ENCODE measurements at regions not wholly inside any gene's neighbourhood (a gene's known extent, or its start where the extent isn't known, plus 50 kb on each side); places are given as distances from the start of the nearest gene placed in this dataset.

DNA sequence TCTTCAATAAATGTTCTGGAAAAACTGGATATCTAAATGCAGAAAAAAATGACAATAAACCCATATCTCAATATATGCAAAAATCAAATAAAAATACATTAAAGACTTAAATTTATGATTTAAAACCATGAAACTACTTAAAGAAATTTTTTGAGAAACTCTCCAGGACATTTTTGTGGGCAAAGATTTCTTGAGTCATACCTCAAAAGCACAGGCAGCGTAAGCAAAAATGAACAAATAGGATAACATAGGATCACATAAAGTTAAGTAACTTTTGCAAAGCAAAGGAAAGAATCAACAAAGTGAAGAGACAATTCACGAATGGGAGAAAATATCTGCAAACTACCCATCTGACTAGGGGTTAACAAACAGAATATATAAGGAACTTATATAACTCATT lies 1545.5 kb downstream of the SUCLG1 start:
- H3K27ac ChIP-seq (ENCODE audit: low read depth, low read length) = no peak overlapping the region
- WGBS (ENCODE audit: insufficient coverage) = no CpG with 5 or more reads among the region's 2 CpGs
- no peaks in the 10 kb centered on the region for H3K9me3 ChIP-seq (ENCODE audit: control insufficient read depth, insufficient read depth, low read length)
- no peaks in the 10 kb centered on the region for H3K4me1 ChIP-seq (ENCODE audit: control insufficient read depth, insufficient read depth, low read length)
- no peaks in the 10 kb centered on the region for H3K27me3 ChIP-seq (ENCODE audit: control insufficient read depth, insufficient read depth, low read length)
- H3K36me3 ChIP-seq (ENCODE audit: control insufficient read depth, insufficient read depth, low read length) = no peaks in the 10 kb centered on the region
- no peak overlapping the region for H3K4me3 ChIP-seq (ENCODE audit: low read depth, low read length)
- no peak for DNase-seq (ENCODE audit: low read depth in 4 of 6, low spot score in 6 of 6)

DNA sequence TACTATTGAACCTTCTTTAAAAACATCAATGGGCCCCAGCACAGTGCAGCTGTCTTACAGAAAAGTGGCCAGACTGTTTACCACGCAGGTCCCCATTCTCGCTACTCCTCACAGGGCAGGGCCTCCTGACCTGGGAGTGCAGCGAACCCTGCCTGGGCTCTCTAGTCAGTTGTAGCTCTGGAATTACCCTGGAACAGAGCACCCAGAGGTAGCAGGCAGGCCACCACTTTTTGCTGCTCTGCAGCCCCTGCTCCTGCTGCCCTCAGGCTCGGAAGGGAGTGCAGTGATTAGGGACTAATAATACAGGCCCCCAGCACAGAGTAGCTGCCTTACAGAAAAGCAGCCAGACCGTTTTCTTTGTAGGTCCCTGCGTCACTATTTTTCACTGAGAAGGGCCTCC lies 1563.0 kb downstream of the SUCLG1 start:
- H3K9me3 ChIP-seq (ENCODE audit: control insufficient read depth, insufficient read depth, low read length) = no peaks in the 10 kb centered on the region
- no peak overlapping the region for H3K27ac ChIP-seq (ENCODE audit: low read depth, low read length)
- no peak for DNase-seq (ENCODE audit: low read depth in 4 of 6, low spot score in 6 of 6)
- 90% methylated on average over 3 of the region's 6 CpGs for WGBS (ENCODE audit: insufficient coverage)
- H3K4me1 ChIP-seq (ENCODE audit: control insufficient read depth, insufficient read depth, low read length) = no peaks in the 10 kb centered on the region
- no peaks in the 10 kb centered on the region for H3K36me3 ChIP-seq (ENCODE audit: control insufficient read depth, insufficient read depth, low read length)
- H3K4me3 ChIP-seq (ENCODE audit: low read depth, low read length) = no peak overlapping the region
- H3K27me3 ChIP-seq (ENCODE audit: control insufficient read depth, insufficient read depth, low read length) = no peaks in the 10 kb centered on the region

- Histone ChIP-seq H3K9me3 (ENCODE audit: control insufficient read depth, insufficient read depth, low read length) (no peaks in the 10 kb centered on the region), H3K4me1 (ENCODE audit: control insufficient read depth, insufficient read depth, low read length) (no peaks in the 10 kb centered on the region), H3K4me3 (ENCODE audit: low read depth, low read length) (no peak overlapping the region), H3K36me3 (ENCODE audit: control insufficient read depth, insufficient read depth, low read length) (no peaks in the 10 kb centered on the region), H3K27ac (ENCODE audit: low read depth, low read length) (no peak overlapping the region), H3K27me3 (ENCODE audit: control insufficient read depth, insufficient read depth, low read length) (no peaks in the 10 kb centered on the region)
- peak in 2 of 6 donors; percentile 0 to 71 for DNase-seq (ENCODE audit: low read depth in 4 of 6, low spot score in 6 of 6)
- WGBS (ENCODE audit: insufficient coverage) = no CpG with 5 or more reads among the region's 2 CpGs
These were observed 1565.9 kb downstream of the SUCLG1 start for GRCh38 chr2:82893190-82893589.

- H3K4me1 ChIP-seq (ENCODE audit: control insufficient read depth, insufficient read depth, low read length) = no peaks in the 10 kb centered on the region
- no CpG with 5 or more reads among the region's 2 CpGs for WGBS (ENCODE audit: insufficient coverage)
These were observed 1579.3 kb downstream of the SUCLG1 start for GRCh38 chr2:82879803-82880202.

DNA sequence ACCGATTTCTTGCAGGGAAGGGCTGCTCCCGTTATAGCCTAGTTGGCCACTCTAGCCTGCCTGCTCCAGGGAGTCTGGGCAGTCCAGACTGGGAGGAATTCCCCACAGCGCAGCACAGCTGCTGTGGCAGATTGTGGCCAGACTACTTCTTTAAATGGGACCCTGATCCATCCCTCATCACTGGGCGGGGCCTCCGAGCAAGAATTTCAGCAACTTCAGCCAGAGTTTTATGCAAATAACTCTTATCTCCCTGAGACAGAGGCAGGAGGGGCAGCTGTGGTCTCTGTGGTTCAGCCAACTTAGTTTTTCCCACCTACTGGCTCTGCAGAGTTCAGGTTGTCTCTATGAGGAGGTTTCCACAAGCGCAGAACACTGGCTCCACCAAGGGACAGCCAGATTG lies 1583.2 kb downstream of the SUCLG1 start:
- Histone ChIP-seq H3K4me3 (ENCODE audit: low read depth, low read length) (no peak overlapping the region), H3K27ac (ENCODE audit: low read depth, low read length) (no peak overlapping the region), H3K9me3 (ENCODE audit: control insufficient read depth, insufficient read depth, low read length) (peaks cover 6% of the 10 kb centered on the region), H3K27me3 (ENCODE audit: control insufficient read depth, insufficient read depth, low read length) (no peaks in the 10 kb centered on the region), H3K4me1 (ENCODE audit: control insufficient read depth, insufficient read depth, low read length) (no peaks in the 10 kb centered on the region), H3K36me3 (ENCODE audit: control insufficient read depth, insufficient read depth, low read length) (no peaks in the 10 kb centered on the region)
- DNase-seq (ENCODE audit: low read depth in 4 of 6, low spot score in 6 of 6) = no peak
- WGBS (ENCODE audit: insufficient coverage) = 93% methylated on average over 4 of the region's 6 CpGs

More at GRCh38 chr2:82879803-82880202, 1579.3 kb downstream of the SUCLG1 start:
- H3K27me3 ChIP-seq (ENCODE audit: control insufficient read depth, insufficient read depth, low read length) = no peaks in the 10 kb centered on the region
- no peaks in the 10 kb centered on the region for H3K36me3 ChIP-seq (ENCODE audit: control insufficient read depth, insufficient read depth, low read length)
- peaks cover 5% of the 10 kb centered on the region for H3K9me3 ChIP-seq (ENCODE audit: control insufficient read depth, insufficient read depth, low read length)
- H3K4me3 ChIP-seq (ENCODE audit: low read depth, low read length) = no peak overlapping the region
- no peak overlapping the region for H3K27ac ChIP-seq (ENCODE audit: low read depth, low read length)
- DNase-seq (ENCODE audit: low read depth in 4 of 6, low spot score in 6 of 6) = no peak

- DNase-seq (ENCODE audit: low read depth in 4 of 6, low spot score in 6 of 6) = no peak
- Histone ChIP-seq H3K4me1 (ENCODE audit: control insufficient read depth, insufficient read depth, low read length) (no peaks in the 10 kb centered on the region), H3K27ac (ENCODE audit: low read depth, low read length) (no peak overlapping the region), H3K36me3 (ENCODE audit: control insufficient read depth, insufficient read depth, low read length) (no peaks in the 10 kb centered on the region), H3K4me3 (ENCODE audit: low read depth, low read length) (no peak overlapping the region), H3K27me3 (ENCODE audit: control insufficient read depth, insufficient read depth, low read length) (no peaks in the 10 kb centered on the region), H3K9me3 (ENCODE audit: control insufficient read depth, insufficient read depth, low read length) (no peaks in the 10 kb centered on the region)
- WGBS (ENCODE audit: insufficient coverage) = 86% methylated on average over 5 of the region's 5 CpGs
These were observed 1601.1 kb downstream of the SUCLG1 start for GRCh38 chr2:82857967-82858366.

GRCh38 chr2:82853299-82853698 lies 1605.8 kb downstream of the SUCLG1 start:
- no peaks in the 10 kb centered on the region for H3K27me3 ChIP-seq (ENCODE audit: control insufficient read depth, insufficient read depth, low read length)
- H3K4me1 ChIP-seq (ENCODE audit: control insufficient read depth, insufficient read depth, low read length) = no peaks in the 10 kb centered on the region
- H3K36me3 ChIP-seq (ENCODE audit: control insufficient read depth, insufficient read depth, low read length) = no peaks in the 10 kb centered on the region
- no peak for DNase-seq (ENCODE audit: low read depth in 4 of 6, low spot score in 6 of 6)
- H3K4me3 ChIP-seq (ENCODE audit: low read depth, low read length) = no peak overlapping the region
- H3K27ac ChIP-seq (ENCODE audit: low read depth, low read length) = no peak overlapping the region
- no peaks in the 10 kb centered on the region for H3K9me3 ChIP-seq (ENCODE audit: control insufficient read depth, insufficient read depth, low read length)
- 75% methylated on average over 2 of the region's 6 CpGs for whole genome bisulfite sequencing (ENCODE audit: insufficient coverage)

DNA sequence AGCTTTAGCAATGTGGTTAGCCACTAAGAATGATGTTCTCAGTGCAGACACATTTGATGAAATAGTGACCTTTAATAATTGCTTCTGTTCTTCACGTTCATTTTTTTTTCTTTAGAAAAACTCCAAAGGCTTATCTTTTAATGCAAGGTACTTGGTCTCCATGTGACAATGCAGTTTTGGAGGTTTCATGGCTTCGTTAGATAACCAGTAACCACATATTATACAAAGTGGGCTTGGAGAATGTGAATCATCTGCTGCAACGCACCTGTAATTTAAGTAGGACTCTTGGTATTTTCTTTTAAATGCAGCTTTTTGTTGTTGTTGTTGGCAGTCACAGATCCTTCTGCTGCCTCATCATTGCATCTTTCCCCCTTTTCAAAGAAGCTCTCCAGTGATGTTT lies 1606.3 kb downstream of the SUCLG1 start:
- WGBS (ENCODE audit: insufficient coverage) = no CpG with 5 or more reads among the region's 3 CpGs

GRCh38 chr2:82848285-82848684 lies 1610.8 kb downstream of the SUCLG1 start:
- H3K27me3 ChIP-seq (ENCODE audit: control insufficient read depth, insufficient read depth, low read length) = no peaks in the 10 kb centered on the region
- 100% methylated on average over 2 of the region's 10 CpGs for WGBS (ENCODE audit: insufficient coverage)
- H3K36me3 ChIP-seq (ENCODE audit: control insufficient read depth, insufficient read depth, low read length) = no peaks in the 10 kb centered on the region
- H3K9me3 ChIP-seq (ENCODE audit: control insufficient read depth, insufficient read depth, low read length) = no peaks in the 10 kb centered on the region
- no peak overlapping the region for H3K27ac ChIP-seq (ENCODE audit: low read depth, low read length)
- DNase-seq (ENCODE audit: low read depth in 4 of 6, low spot score in 6 of 6) = no peak
- no peaks in the 10 kb centered on the region for H3K4me1 ChIP-seq (ENCODE audit: control insufficient read depth, insufficient read depth, low read length)
- no peak overlapping the region for H3K4me3 ChIP-seq (ENCODE audit: low read depth, low read length)

More for the DNA sequence above, 1606.3 kb downstream of the SUCLG1 start:
- Histone ChIP-seq H3K9me3 (ENCODE audit: control insufficient read depth, insufficient read depth, low read length) (no peaks in the 10 kb centered on the region), H3K4me3 (ENCODE audit: low read depth, low read length) (no peak overlapping the region), H3K4me1 (ENCODE audit: control insufficient read depth, insufficient read depth, low read length) (no peaks in the 10 kb centered on the region), H3K36me3 (ENCODE audit: control insufficient read depth, insufficient read depth, low read length) (no peaks in the 10 kb centered on the region), H3K27me3 (ENCODE audit: control insufficient read depth, insufficient read depth, low read length) (no peaks in the 10 kb centered on the region), H3K27ac (ENCODE audit: low read depth, low read length) (no peak overlapping the region)
- no peak for DNase-seq (ENCODE audit: low read depth in 4 of 6, low spot score in 6 of 6)

- 71% methylated on average over 1 of the region's 4 CpGs for WGBS (ENCODE audit: insufficient coverage)
- Histone ChIP-seq H3K36me3 (ENCODE audit: control insufficient read depth, insufficient read depth, low read length) (no peaks in the 10 kb centered on the region), H3K4me1 (ENCODE audit: control insufficient read depth, insufficient read depth, low read length) (no peaks in the 10 kb centered on the region), H3K27me3 (ENCODE audit: control insufficient read depth, insufficient read depth, low read length) (no peaks in the 10 kb centered on the region), H3K9me3 (ENCODE audit: control insufficient read depth, insufficient read depth, low read length) (no peaks in the 10 kb centered on the region), H3K27ac (ENCODE audit: low read depth, low read length) (no peak overlapping the region), H3K4me3 (ENCODE audit: low read depth, low read length) (no peak overlapping the region)
- no peak for DNase-seq (ENCODE audit: low read depth in 4 of 6, low spot score in 6 of 6)
These were observed 1620.0 kb downstream of the SUCLG1 start for GRCh38 chr2:82839036-82839435.
